ACC112 (cell line): ENCODE measurements at regions not wholly inside any gene's neighbourhood (a gene's known extent, or its start where the extent isn't known, plus 50 kb on each side); places are given as distances from the start of the nearest gene placed in this dataset.

Experiments
- H2AFZ ChIP-seq: fragments of 200-600 bp; sonication (generic); one replicate; pipeline ENCODE4 v1.6.0; 2017; ENCODE audit warnings: antibody characterized with exemption, low read length; ENCODE audit not compliant: unreplicated experiment
- H3K27ac ChIP-seq: fragments of 200-600 bp; sonication (generic); 2 replicates; pipeline ENCODE4 v1.5.1; 2014; ENCODE audit warnings: low read depth, mild to moderate bottlenecking, antibody characterized with exemption, low read length, moderate library complexity
- H3K27me3 ChIP-seq: fragments of 200-600 bp; sonication (generic); 2 replicates; pipeline ENCODE4 v1.6.1; 2014; ENCODE audit warnings: mild to moderate bottlenecking, antibody characterized with exemption, low read length, moderate library complexity, mixed read lengths; ENCODE audit not compliant: insufficient read depth
- H3K36me3 ChIP-seq: fragments of 200-600 bp; sonication (generic); 2 replicates; pipeline ENCODE4 v1.6.1; 2016; ENCODE audit warnings: mild to moderate bottlenecking, antibody characterized with exemption, low read length, moderate library complexity, mixed read lengths; ENCODE audit not compliant: insufficient read depth
- H3K4me1 ChIP-seq: fragments of 200-600 bp; sonication (generic); one replicate; pipeline ENCODE4 v1.6.1; 2016; ENCODE audit warnings: low read length, mixed read lengths; ENCODE audit not compliant: insufficient read depth, unreplicated experiment, control insufficient read depth
- H3K4me3 ChIP-seq: fragments of 200-600 bp; sonication (generic); 2 replicates; pipeline ENCODE4 v1.5.1; 2014; ENCODE audit warnings: mild to moderate bottlenecking, low read depth, low read length
- H3K79me2 ChIP-seq: fragments of 200-600 bp; sonication (generic); one replicate; pipeline ENCODE4 v1.6.0; 2016; ENCODE audit warnings: low read length; ENCODE audit not compliant: control insufficient read depth, unreplicated experiment, insufficient read depth

GRCh38 chr5:72569408-72569944 is 62.3 kb upstream of the ZNF366 start:
- Histone ChIP-seq H3K27me3 (no peaks in the 10 kb centered on the region), H3K27ac (no peak overlapping the region), H3K79me2 (no peaks in the 10 kb centered on the region), H3K4me1 (no peaks in the 10 kb centered on the region), H3K4me3 (no peak overlapping the region), H3K36me3 (no peaks in the 10 kb centered on the region), H2AFZ (no peak overlapping the region)

- H3K36me3 ChIP-seq, result no peaks in the 10 kb centered on the region
- H3K4me1 ChIP-seq, result no peaks in the 10 kb centered on the region
- H2AFZ ChIP-seq, result no peak overlapping the region
- H3K27me3 ChIP-seq, result no peaks in the 10 kb centered on the region
- no peak overlapping the region for H3K4me3 ChIP-seq
- H3K79me2 ChIP-seq, result no peaks in the 10 kb centered on the region
- no peak overlapping the region for H3K27ac ChIP-seq
Measured at GRCh38 chr5:72566746-72567145, 59.5 kb upstream of the ZNF366 start.

- no peak overlapping the region for H3K27ac ChIP-seq
Measured at GRCh38 chr5:72565513-72566289, 58.5 kb upstream of the ZNF366 start.

GRCh38 chr5:72562717-72563116 is 55.5 kb upstream of the ZNF366 start:
- peaks cover 11% of the 10 kb centered on the region for H3K4me1 ChIP-seq
- no peak overlapping the region for H2AFZ ChIP-seq
- H3K27ac ChIP-seq, result no peak overlapping the region
- H3K27me3 ChIP-seq, result no peaks in the 10 kb centered on the region
- no peaks in the 10 kb centered on the region for H3K36me3 ChIP-seq
- no peaks in the 10 kb centered on the region for H3K79me2 ChIP-seq
- no peak overlapping the region for H3K4me3 ChIP-seq

More at GRCh38 chr5:72565513-72566289, 58.5 kb upstream of the ZNF366 start:
- Histone ChIP-seq H3K4me3 (no peak overlapping the region), H3K4me1 (no peaks in the 10 kb centered on the region), H3K79me2 (no peaks in the 10 kb centered on the region), H3K36me3 (no peaks in the 10 kb centered on the region), H3K27me3 (no peaks in the 10 kb centered on the region), H2AFZ (no peak overlapping the region)

GRCh38 chr5:72561148-72561972 is 54.1 kb upstream of the ZNF366 start:
- Histone ChIP-seq H3K4me3 (no peak overlapping the region), H3K27me3 (no peaks in the 10 kb centered on the region), H2AFZ (no peak overlapping the region), H3K27ac (no peak overlapping the region), H3K79me2 (no peaks in the 10 kb centered on the region), H3K4me1 (peaks cover 11% of the 10 kb centered on the region), H3K36me3 (no peaks in the 10 kb centered on the region)

GRCh38 chr5:72559866-72560766 is 52.9 kb upstream of the ZNF366 start:
- Histone ChIP-seq H3K27ac (peak overlapping the region; percentile 22; the same call in 1 of the 2 replicates), H3K4me3 (no peak overlapping the region), H3K79me2 (no peaks in the 10 kb centered on the region), H3K36me3 (no peaks in the 10 kb centered on the region), H2AFZ (peak overlapping the region; percentile 39), H3K4me1 (peaks cover 23% of the 10 kb centered on the region), H3K27me3 (no peaks in the 10 kb centered on the region)

GRCh38 chr5:72558383-72558782 is 51.2 kb upstream of the ZNF366 start:
- Histone ChIP-seq H3K27ac (no peak overlapping the region), H2AFZ (no peak overlapping the region), H3K27me3 (no peaks in the 10 kb centered on the region), H3K79me2 (no peaks in the 10 kb centered on the region), H3K36me3 (no peaks in the 10 kb centered on the region), H3K4me3 (no peak overlapping the region), H3K4me1 (peaks cover 24% of the 10 kb centered on the region)

- Histone ChIP-seq H3K27ac (no peak overlapping the region), H3K4me1 (peaks cover 24% of the 10 kb centered on the region)
Measured at GRCh38 chr5:72558046-72558336, 50.8 kb upstream of the ZNF366 start.

GRCh38 chr5:72557167-72558045 is 50.2 kb upstream of the ZNF366 start:
- Histone ChIP-seq H3K36me3 (no peaks in the 10 kb centered on the region), H3K4me3 (peak overlapping the region; percentile 72), H2AFZ (peak overlapping the region; percentile 40), H3K27ac (peak overlapping the region; percentile 72), H3K27me3 (no peaks in the 10 kb centered on the region), H3K79me2 (no peaks in the 10 kb centered on the region), H3K4me1 (peaks cover 28% of the 10 kb centered on the region)

More at GRCh38 chr5:72558046-72558336, 50.8 kb upstream of the ZNF366 start:
- Histone ChIP-seq H3K36me3 (no peaks in the 10 kb centered on the region), H3K79me2 (no peaks in the 10 kb centered on the region), H3K27me3 (no peaks in the 10 kb centered on the region), H2AFZ (no peak overlapping the region), H3K4me3 (no peak overlapping the region)
